GM19324 (cell line): ENCODE measurements at regions not wholly inside any gene's neighbourhood (a gene's known extent, or its start where the extent isn't known, plus 50 kb on each side); places are given as distances from the start of the nearest gene placed in this dataset.

Experiments used
- ATAC-seq: cut with Tn5 transposase; IDR thresholded peaks from one replicate; pipeline ENCODE4 v1.9.1; 2021; ENCODE audit warnings: mild to moderate bottlenecking, moderate library complexity; ENCODE audit not compliant: unreplicated experiment, low FRiP score

DNA sequence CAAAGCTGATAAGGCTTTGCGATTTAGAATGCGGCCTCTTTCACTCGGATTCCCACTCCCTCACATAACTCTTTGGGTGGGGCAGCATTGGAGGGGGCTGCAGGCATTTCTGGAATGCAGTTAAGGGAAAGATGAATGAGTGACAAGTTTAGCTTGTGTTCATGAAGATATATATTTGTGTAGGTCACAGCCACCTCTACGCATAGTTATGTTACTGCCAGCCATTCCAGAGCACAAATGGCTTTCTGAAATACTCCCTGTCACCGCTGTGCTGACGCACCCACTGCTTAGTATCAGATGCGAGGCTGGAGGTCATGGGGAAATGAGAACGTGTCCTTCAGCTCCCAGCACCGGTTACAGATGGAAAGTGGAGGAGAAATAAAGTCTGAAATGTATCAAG lies 54.1 kb upstream of the ATP1A1 start:
- ATAC-seq, result no peak

DNA sequence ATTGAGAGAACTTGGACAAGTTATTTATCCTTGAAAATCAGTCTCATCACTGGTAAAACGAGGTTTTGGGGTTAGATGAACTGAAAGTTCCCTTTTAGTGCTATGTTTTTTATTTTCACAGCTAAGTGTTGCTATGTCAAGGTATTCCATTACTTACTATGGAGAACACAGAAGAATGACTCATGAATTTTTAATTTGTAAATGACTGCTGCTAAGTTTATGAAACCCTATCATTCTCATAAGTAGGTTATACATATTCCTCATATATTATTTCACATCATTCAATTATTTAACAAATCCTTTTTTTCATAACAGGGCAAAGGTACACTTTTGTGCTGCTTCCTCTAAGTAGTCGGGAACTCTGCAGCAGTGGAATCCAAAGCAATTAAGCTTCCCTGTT lies 52.2 kb upstream of the ATP1A1 start:
- no peak for ATAC-seq

DNA sequence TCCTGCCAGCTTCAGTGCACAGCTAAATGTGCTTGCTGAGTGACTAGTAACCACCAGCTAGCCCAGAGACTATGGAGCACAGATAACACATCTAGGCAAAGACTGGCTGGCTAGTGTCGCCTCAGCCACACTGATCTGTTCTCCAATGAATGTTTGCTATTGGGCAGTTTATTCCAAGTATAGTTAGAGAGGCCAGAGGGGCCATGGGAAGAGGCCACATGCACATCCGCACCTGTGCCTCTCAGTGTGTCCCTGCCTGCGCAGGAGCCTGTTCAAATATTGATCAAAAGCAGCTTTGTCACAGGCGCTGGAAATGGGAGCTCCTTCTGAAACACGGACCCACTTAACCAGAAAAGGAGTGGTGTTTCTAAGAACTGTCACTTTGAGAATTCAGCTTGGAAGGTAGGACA lies 51.3 kb upstream of the ATP1A1 start:
- no peak for ATAC-seq

DNA sequence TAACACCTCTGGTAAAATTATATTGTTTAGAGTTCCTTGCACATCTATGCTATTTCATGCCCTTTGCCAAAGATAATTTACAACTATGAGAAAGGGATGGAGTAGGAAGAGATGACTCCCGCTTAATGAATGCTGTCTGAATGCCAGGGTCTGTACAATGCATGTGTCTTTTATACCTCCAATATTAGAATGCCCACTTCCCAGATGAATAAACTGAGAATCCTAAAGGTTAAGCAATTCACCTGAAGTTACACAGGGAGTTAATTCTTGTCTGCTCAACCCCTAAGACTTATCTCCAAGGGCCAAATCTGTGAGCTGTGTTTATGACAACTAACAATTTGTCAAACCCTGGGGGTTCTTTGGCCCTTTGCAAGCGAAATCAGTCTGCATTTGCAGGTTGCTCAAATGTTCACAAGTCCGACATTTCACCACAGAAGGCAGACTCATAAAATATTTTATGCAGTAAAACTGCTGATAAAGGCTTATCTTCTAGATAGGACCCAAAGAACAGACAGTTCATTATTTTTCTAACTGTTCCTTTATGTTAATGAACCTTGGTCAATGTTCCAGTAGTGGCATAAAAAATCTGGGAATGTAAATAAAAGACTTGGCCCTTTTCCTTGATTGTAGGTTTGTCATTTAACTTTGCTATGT lies 50.2 kb upstream of the ATP1A1 start:
- ATAC-seq, result no peak
